ENCODE measurements at regions not wholly inside any gene's neighbourhood (a gene's known extent, or its start where the extent isn't known, plus 50 kb on each side); places are given as distances from the start of the nearest gene placed in this dataset.
"Not testable (repeated sequence)": the region's sequence is repeated elsewhere in the genome, so short reads cannot be mapped to it uniquely, and the experiment has no call there.

- no peak overlapping the region for H3K4me3 ChIP-seq (ENCODE audit: low read depth, low read length)
- no peak for DNase-seq (ENCODE audit: low read depth)
- in situ Hi-C loops (cut with HindIII; ENCODE audit: low sequenced_read_pairs) = no loop called here
- no peak for TF ChIP-seq CTCF (IDR thresholded peaks at IDR 0.05; ENCODE audit: low read depth, low read length, missing control alignments)
Measured at GRCh38 chr12:46657453-46658411, 168.1 kb downstream of the SLC38A4 start.

- DNase-seq (ENCODE audit: low read depth); H3K4me3 ChIP-seq (ENCODE audit: low read depth, low read length); in situ Hi-C loops (cut with HindIII; ENCODE audit: low sequenced_read_pairs): not testable (repeated sequence)
Measured at GRCh38 chr12:46655984-46656383, 169.8 kb downstream of the SLC38A4 start.

GRCh38 chr12:46653311-46653710, 172.5 kb downstream of the SLC38A4 start:
- in situ Hi-C loops (cut with HindIII; ENCODE audit: low sequenced_read_pairs) = no loop called here

GRCh38 chr12:46652692-46653091, 173.1 kb downstream of the SLC38A4 start:
- in situ Hi-C loops (cut with HindIII; ENCODE audit: low sequenced_read_pairs) = no loop called here
- no peak for TF ChIP-seq CTCF (IDR thresholded peaks at IDR 0.05; ENCODE audit: low read depth, low read length, missing control alignments)
- H3K4me3 ChIP-seq (ENCODE audit: low read depth, low read length) = no peak overlapping the region
- DNase-seq (ENCODE audit: low read depth) = no peak

More at GRCh38 chr12:46653311-46653710, 172.5 kb downstream of the SLC38A4 start:
- DNase-seq (ENCODE audit: low read depth) = no peak
- TF ChIP-seq CTCF (IDR thresholded peaks at IDR 0.05; ENCODE audit: low read depth, low read length, missing control alignments) = no peak
- H3K4me3 ChIP-seq (ENCODE audit: low read depth, low read length) = no peak overlapping the region

- in situ Hi-C loops (cut with HindIII; ENCODE audit: low sequenced_read_pairs) = no loop called here
- no peak overlapping the region for H3K4me3 ChIP-seq (ENCODE audit: low read depth, low read length)
- no peak for TF ChIP-seq CTCF (IDR thresholded peaks at IDR 0.05; ENCODE audit: low read depth, low read length, missing control alignments)
- DNase-seq (ENCODE audit: low read depth) = no peak
Measured at GRCh38 chr12:46650688-46651087, 175.1 kb downstream of the SLC38A4 start.

GRCh38 chr12:46649433-46649832, 176.4 kb downstream of the SLC38A4 start:
- no peak for DNase-seq (ENCODE audit: low read depth)
- no peak overlapping the region for H3K4me3 ChIP-seq (ENCODE audit: low read depth, low read length)
- in situ Hi-C loops (cut with HindIII; ENCODE audit: low sequenced_read_pairs) = no loop called here
- TF ChIP-seq CTCF (IDR thresholded peaks at IDR 0.05; ENCODE audit: low read depth, low read length, missing control alignments) = no peak

- no peak for DNase-seq (ENCODE audit: low read depth)
Measured at GRCh38 chr12:46647034-46647433, 178.8 kb downstream of the SLC38A4 start.

GRCh38 chr12:46641649-46642048, 184.1 kb downstream of the SLC38A4 start:
- in situ Hi-C loops (cut with HindIII; ENCODE audit: low sequenced_read_pairs); DNase-seq (ENCODE audit: low read depth); H3K4me3 ChIP-seq (ENCODE audit: low read depth, low read length): not testable (repeated sequence)

More at GRCh38 chr12:46647034-46647433, 178.8 kb downstream of the SLC38A4 start:
- no peak for TF ChIP-seq CTCF (IDR thresholded peaks at IDR 0.05; ENCODE audit: low read depth, low read length, missing control alignments)
- no peak overlapping the region for H3K4me3 ChIP-seq (ENCODE audit: low read depth, low read length)
- in situ Hi-C loops (cut with HindIII; ENCODE audit: low sequenced_read_pairs) = no loop called here

Measured in astrocyte of the cerebellum (primary cell).